ENCODE measurements at regions not wholly inside any gene's neighbourhood (a gene's known extent, or its start where the extent isn't known, plus 50 kb on each side); places are given as distances from the start of the nearest gene placed in this dataset.

DNA sequence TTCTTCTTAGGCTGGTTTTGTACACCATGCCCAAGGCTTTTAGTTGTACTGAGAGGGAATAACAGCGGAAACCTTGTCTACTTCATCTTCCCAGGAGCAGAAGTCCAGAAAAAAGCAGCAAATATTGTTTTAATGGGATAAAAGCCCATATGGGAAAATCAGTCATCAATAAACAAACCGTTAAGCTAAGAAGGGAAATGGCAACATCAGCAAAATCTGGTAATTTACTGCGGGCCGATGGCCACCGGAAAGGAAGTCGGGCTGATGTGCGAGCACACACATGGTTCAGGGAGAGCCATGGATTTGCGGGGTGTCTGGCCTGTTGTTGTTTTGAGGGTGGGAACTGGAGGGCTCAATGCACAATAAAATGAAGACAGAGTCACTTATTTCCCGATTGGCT, 300.7 kb upstream of the RAB6C start:
- no peak for DNase-seq (ENCODE audit: low read depth, low spot score)

DNA sequence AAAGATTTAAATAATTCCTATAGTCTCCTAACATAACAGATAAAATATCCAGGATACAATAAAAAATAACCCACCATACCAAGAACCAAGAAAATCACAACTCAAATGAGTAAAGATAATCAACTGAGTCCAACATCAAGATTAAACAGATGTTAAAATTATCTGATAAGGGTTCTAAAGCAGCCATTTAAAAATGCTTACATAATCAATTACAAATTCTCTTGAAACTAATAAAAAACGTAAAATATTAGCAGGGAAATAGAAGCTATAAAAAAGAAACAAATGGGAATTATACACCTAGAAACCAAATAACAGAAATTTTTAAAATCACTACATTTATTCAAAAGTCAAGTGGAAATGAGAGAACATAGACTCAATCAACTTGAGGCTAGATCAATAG, 297.7 kb upstream of the RAB6C start:
- no peak for DNase-seq (ENCODE audit: low read depth, low spot score)

GRCh38 chr2:129689653-129690448, 289.6 kb upstream of the RAB6C start:
- no peak for DNase-seq (ENCODE audit: low read depth, low spot score)

- no peak for DNase-seq (ENCODE audit: low read depth, low spot score)
These were observed 284.0 kb upstream of the RAB6C start for GRCh38 chr2:129695496-129695895.

DNA sequence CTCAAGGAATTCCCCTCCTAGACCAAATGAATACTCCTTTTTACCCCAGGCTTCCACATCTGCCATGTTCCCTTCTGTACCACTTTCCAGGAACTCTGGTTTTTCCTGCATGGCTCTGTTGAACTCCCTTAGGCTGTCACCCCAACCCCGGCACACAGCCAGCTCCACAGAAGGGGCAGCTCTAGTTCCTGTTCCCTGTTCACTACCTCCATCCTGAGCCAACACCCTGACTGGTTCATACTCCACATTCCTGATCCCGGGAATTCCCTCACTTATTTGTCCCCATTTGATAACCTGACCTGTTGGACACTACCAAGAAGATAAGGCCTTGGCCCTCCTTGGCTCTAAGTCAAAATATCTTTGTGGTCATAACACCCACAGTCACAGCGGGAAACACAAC, 280.9 kb upstream of the RAB6C start:
- no peak for DNase-seq (ENCODE audit: low read depth, low spot score)

- DNase-seq (ENCODE audit: low read depth, low spot score) = no peak
These were observed 279.5 kb upstream of the RAB6C start for GRCh38 chr2:129699781-129700573.

DNA sequence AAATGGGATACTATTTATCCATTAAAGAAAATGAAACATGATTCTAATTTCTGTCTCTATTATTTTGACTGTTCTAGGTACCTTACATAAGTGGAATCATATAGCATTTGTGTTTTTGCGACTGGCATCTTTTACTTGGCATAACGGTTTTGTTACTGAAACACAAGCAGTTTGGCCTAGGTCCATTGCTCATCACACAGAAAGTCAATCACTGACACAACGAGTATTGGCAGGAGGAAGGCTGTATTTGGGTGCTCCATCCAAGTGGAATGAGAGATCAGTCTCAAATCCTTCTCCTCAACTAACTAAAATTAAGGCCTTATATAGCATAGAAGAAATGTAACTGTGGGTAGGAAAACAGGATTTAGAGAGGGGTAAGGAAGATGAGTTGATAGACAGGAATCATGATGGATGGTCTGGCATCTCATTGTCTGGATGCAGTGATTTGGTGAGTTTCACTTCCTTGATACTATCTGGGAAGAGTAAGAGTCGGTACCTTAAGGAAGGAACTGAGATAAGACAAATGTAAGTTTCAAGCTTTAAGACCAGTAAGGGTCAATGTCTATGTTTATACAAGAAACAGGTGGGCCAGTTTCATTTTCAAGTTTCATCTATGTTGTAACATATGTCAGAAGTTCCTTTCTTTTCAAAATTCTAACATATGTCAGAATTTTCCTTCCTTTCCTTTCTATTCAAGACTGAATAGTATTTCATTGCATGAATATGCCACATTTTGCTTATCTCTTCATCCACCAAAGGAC, 276.9 kb upstream of the RAB6C start:
- DNase-seq (ENCODE audit: low read depth, low spot score) = no peak

- no peak for DNase-seq (ENCODE audit: low read depth, low spot score)
These were observed 274.4 kb upstream of the RAB6C start for GRCh38 chr2:129705085-129705484.

DNA sequence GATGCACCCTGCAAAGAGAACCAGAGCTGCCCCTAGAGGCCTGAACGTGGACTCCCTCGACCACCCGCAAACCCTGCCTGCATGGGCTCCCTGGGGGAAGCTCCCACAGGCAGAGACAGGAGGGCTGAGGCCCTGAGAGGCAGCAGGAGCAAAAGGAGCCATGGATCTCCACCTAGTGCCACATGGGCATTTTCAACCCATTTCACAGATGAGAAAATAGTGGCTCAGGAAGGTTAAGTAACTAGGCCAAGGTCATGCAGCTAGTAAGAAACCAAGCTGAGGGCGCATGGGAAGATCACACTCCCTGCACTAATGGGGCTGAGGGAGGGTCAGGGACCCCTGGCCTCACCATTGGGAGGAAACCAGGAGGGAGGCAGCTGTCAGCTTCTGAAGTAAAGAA, 271.7 kb upstream of the RAB6C start:
- no peak for DNase-seq (ENCODE audit: low read depth, low spot score)

DNA sequence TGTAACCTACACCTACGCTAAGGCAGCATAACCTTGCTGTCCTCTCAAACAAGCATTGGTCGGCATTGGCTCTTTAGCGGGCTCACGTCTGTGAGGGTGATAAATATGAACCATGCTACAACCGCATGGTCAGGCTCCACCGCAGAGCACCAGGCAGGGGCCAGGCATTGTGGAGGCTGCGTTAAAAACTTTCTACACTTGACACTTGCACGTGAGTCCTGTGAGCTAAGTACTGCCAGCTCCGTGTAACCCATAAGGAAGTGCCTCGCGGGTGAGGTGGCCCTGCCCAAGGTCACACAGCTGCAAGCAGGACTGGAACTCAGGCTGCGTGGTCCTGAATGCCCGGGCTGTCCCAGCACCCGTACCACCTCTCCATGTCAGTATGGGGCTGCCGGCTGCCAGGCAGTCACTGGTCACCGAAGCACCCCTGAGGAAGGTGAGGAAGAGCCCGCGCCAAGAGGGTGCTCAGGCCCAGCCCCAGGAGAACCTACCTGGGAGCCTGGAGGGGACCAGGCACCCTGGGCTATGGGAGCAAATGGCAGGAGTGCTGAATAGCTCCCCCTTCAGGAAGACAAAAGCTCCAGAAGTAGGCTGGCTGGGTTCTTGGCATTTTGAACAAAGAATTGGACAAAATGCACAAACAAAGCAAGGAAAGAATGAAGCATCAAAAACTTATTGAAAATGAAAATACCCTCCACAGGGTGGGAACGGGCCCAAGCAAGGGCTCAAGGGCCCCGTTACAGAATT, 271.1 kb upstream of the RAB6C start:
- no peak for DNase-seq (ENCODE audit: low read depth, low spot score)

GRCh38 chr2:129709001-129709955, 270.2 kb upstream of the RAB6C start:
- DNase-seq (ENCODE audit: low read depth, low spot score) = no peak

GRCh38 chr2:129709956-129710598, 269.4 kb upstream of the RAB6C start:
- DNase-seq (ENCODE audit: low read depth, low spot score) = no peak

- DNase-seq (ENCODE audit: low read depth, low spot score) = no peak
These were observed 268.6 kb upstream of the RAB6C start for GRCh38 chr2:129710670-129711495.

- DNase-seq (ENCODE audit: low read depth, low spot score) = peak; percentile 10
These were observed 267.4 kb upstream of the RAB6C start for GRCh38 chr2:129711816-129712675.

DNA sequence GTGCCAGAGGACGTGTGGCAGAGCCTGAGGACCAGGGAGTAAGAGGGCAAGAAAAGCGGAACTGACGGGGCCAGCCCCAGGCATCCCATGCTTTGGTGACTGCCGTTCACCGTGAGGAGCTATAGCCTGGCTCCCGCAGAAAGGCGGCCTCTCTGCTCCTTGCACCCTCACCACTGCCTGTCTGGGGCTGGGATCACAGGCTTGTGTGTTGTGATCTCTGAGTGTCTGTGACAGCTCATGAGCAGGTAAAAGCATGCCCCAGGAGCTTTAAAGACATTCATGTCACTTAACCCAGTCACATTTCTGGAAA, 266.8 kb upstream of the RAB6C start:
- DNase-seq (ENCODE audit: low read depth, low spot score) = no peak

GRCh38 chr2:129713337-129713736, 266.1 kb upstream of the RAB6C start:
- no peak for DNase-seq (ENCODE audit: low read depth, low spot score)

- DNase-seq (ENCODE audit: low read depth, low spot score) = no peak
These were observed 262.5 kb upstream of the RAB6C start for GRCh38 chr2:129716781-129717559.

All from astrocyte of the hippocampus (primary cell).